IPS-20b (cell line): ENCODE measurements at regions not wholly inside any gene's neighbourhood (a gene's known extent, or its start where the extent isn't known, plus 50 kb on each side); places are given as distances from the start of the nearest gene placed in this dataset.
"Not testable (repeated sequence)": the region's sequence is repeated elsewhere in the genome, so short reads cannot be mapped to it uniquely, and the experiment has no call there.

Experiments
- H3K27ac ChIP-seq: one replicate; pipeline ENCODE4 v1.5.1; 2013; ENCODE audit warnings: low read length
- H3K27me3 ChIP-seq: 2 replicates; pipeline ENCODE4 v1.6.1; 2013; ENCODE audit warnings: mild to moderate bottlenecking, low read length, inconsistent platforms; ENCODE audit not compliant: insufficient read depth
- H3K36me3 ChIP-seq: 2 replicates; pipeline ENCODE4 v1.6.1; 2013; ENCODE audit warnings: low read depth, mild to moderate bottlenecking, inconsistent platforms, low read length, moderate library complexity; ENCODE audit not compliant: insufficient read depth
- H3K4me1 ChIP-seq: 2 replicates; pipeline ENCODE4 v1.6.1; 2013; ENCODE audit warnings: mild to moderate bottlenecking, control low read depth, inconsistent platforms, low read length, moderate library complexity; ENCODE audit not compliant: insufficient read depth
- H3K4me3 ChIP-seq: 2 replicates; pipeline ENCODE4 v1.5.1; 2013; ENCODE audit warnings: mild to moderate bottlenecking, low read length, inconsistent platforms
- H3K9ac ChIP-seq: 2 replicates; pipeline ENCODE4 v1.6.1; 2013; ENCODE audit warnings: low read depth, mild to moderate bottlenecking, inconsistent platforms, low read length, moderate library complexity
- H3K9me3 ChIP-seq: 2 replicates; pipeline ENCODE4 v1.6.1; 2013; ENCODE audit warnings: mild to moderate bottlenecking, low read depth, low read length, inconsistent platforms; ENCODE audit not compliant: insufficient read depth

DNA sequence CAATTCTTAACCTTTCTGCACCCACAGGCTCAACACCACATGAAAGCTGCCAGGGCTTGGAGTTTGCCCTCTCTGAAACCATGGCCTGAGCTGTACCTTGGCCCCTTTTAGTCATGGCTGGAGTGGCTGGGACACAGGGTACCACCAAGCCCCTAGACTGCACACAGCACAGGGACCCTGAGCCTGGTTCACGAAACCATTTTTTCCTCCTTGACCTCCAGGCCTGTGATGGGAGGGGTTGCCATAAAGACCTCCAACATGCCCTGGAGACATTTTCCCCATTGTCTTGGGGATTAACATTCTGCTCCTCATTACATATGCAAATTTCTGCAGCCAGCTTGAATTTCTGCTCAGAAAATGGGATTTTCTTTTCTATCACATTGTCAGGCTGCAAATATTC is 113.4 kb downstream of the XPNPEP1 start:
- not testable (repeated sequence) for H3K36me3 ChIP-seq, H3K27ac ChIP-seq, H3K9ac ChIP-seq, H3K4me1 ChIP-seq, H3K4me3 ChIP-seq, H3K27me3 ChIP-seq
- peaks cover 35% of the 10 kb centered on the region for H3K9me3 ChIP-seq

- not testable (repeated sequence) for H3K4me3 ChIP-seq, H3K4me1 ChIP-seq, H3K9ac ChIP-seq, H3K27me3 ChIP-seq, H3K27ac ChIP-seq, H3K36me3 ChIP-seq
- peaks cover 20% of the 10 kb centered on the region; the same call in 1 of the 2 replicates for H3K9me3 ChIP-seq
These were observed 122.1 kb downstream of the XPNPEP1 start for GRCh38 chr10:109801191-109801590.

- Histone ChIP-seq H3K27me3 (no peaks in the 10 kb centered on the region), H3K27ac (no peak overlapping the region), H3K36me3 (no peaks in the 10 kb centered on the region), H3K4me1 (no peaks in the 10 kb centered on the region), H3K9ac (no peak overlapping the region), H3K9me3 (peaks cover 8% of the 10 kb centered on the region; the same call in 1 of the 2 replicates), H3K4me3 (no peak overlapping the region)
These were observed 132.7 kb downstream of the XPNPEP1 start for GRCh38 chr10:109790647-109791046.

DNA sequence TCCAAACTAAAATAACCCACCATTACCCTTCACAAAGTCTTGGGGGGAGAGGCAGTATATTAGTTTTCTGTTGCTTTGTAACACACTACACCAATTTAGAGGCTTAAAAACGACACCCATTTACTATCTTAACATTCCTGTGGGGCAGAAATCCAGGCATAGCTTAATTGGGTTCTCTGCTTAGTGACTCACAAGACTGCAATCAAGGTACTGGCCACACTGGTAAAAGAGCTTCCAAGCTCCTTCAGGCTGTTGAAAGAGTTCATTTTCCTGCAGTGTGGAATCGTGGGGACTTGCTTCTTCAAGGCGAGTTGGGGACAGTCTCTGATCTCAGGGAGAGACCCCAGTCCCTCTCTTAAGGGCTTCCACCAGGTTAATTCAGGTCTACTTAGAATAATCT is 139.1 kb downstream of the XPNPEP1 start:
- Histone ChIP-seq H3K4me3 (no peak overlapping the region), H3K27ac (no peak overlapping the region), H3K9me3 (no peaks in the 10 kb centered on the region), H3K27me3 (no peaks in the 10 kb centered on the region), H3K4me1 (peaks cover 19% of the 10 kb centered on the region), H3K9ac (no peak overlapping the region), H3K36me3 (no peaks in the 10 kb centered on the region)

GRCh38 chr10:109783286-109783685 is 140.0 kb downstream of the XPNPEP1 start:
- Histone ChIP-seq H3K9me3 (no peaks in the 10 kb centered on the region), H3K27me3 (no peaks in the 10 kb centered on the region), H3K4me1 (peaks cover 19% of the 10 kb centered on the region)

DNA sequence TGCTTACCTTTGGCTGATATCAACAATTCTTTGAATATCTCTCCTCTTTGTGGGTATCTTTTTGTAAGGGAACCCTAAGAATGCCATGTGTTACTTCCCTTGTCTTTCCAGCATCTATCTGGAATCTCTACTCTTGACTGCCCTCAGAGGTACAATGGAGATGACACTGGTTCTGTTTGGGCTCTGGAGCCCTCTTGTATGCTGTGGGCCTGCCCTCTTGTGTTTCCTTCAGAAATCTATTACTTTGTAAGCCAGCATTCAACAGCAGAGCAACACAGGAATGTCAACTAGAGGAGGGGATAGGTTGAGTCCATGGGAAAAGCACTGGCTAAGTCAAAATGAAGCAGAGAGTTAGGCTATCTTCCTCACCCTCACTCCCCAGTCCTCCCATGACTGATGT is 142.3 kb downstream of the XPNPEP1 start:
- H3K9ac ChIP-seq = no peak overlapping the region
- no peak overlapping the region for H3K27ac ChIP-seq
- no peaks in the 10 kb centered on the region for H3K36me3 ChIP-seq
- H3K27me3 ChIP-seq = no peaks in the 10 kb centered on the region
- H3K4me3 ChIP-seq = no peak overlapping the region
- H3K4me1 ChIP-seq = peaks cover 19% of the 10 kb centered on the region
- H3K9me3 ChIP-seq = no peaks in the 10 kb centered on the region

More at GRCh38 chr10:109783286-109783685, 140.0 kb downstream of the XPNPEP1 start:
- H3K27ac ChIP-seq = no peak overlapping the region
- no peak overlapping the region for H3K9ac ChIP-seq
- no peak overlapping the region for H3K4me3 ChIP-seq
- H3K36me3 ChIP-seq = no peaks in the 10 kb centered on the region

DNA sequence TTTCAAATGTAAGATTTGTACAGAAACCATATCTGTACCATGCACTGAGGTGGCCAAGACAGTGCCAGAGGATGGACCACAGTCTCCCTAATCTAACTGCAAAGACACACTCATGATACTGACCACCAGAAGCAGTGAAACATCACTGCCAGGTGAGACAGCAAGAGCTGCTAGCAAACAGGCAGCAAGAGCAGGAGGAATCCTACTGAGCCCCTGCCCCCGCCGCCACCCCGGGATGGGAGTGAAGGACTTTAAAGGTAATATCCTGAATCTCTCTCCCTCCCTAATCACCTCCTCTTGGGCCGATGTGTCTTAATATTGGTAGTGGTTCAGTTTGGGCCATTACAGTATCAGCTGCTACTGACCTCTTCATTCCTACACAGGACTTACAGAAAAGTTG is 144.3 kb downstream of the XPNPEP1 start:
- no peak overlapping the region for H3K4me3 ChIP-seq
- H3K27ac ChIP-seq = no peak overlapping the region
- peaks cover 19% of the 10 kb centered on the region for H3K4me1 ChIP-seq
- H3K27me3 ChIP-seq = no peaks in the 10 kb centered on the region
- no peaks in the 10 kb centered on the region for H3K36me3 ChIP-seq
- no peaks in the 10 kb centered on the region for H3K9me3 ChIP-seq
- no peak overlapping the region for H3K9ac ChIP-seq

DNA sequence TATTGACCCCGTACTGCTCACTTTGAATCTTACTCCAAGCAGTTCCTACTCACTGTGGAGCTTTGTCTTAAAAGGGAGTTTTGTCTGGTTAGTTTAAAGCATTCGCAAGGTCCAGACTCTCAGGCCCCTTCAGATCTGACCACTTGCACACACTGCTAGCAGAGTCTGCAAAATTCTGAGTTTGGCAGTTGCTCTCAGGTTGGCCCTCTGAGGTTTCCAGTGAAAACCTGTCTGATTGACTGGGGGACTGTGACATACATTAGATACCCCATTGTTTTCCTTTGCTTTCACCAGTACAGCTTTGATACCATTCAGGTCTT is 149.2 kb downstream of the XPNPEP1 start:
- Histone ChIP-seq H3K27ac (no peak overlapping the region), H3K36me3 (no peaks in the 10 kb centered on the region), H3K4me3 (no peak overlapping the region), H3K9me3 (no peaks in the 10 kb centered on the region), H3K27me3 (no peaks in the 10 kb centered on the region), H3K9ac (no peak overlapping the region), H3K4me1 (no peaks in the 10 kb centered on the region)

GRCh38 chr10:109773288-109774120 is 149.8 kb downstream of the XPNPEP1 start:
- Histone ChIP-seq H3K9ac (no peak overlapping the region), H3K9me3 (peaks cover 2% of the 10 kb centered on the region; the same call in 1 of the 2 replicates), H3K36me3 (no peaks in the 10 kb centered on the region), H3K4me1 (no peaks in the 10 kb centered on the region), H3K27ac (no peak overlapping the region), H3K4me3 (no peak overlapping the region), H3K27me3 (no peaks in the 10 kb centered on the region)

- H3K27ac ChIP-seq = no peak overlapping the region
- H3K9ac ChIP-seq = no peak overlapping the region
- no peak overlapping the region for H3K4me3 ChIP-seq
- H3K9me3 ChIP-seq = peaks cover 4% of the 10 kb centered on the region; the same call in 1 of the 2 replicates
- no peaks in the 10 kb centered on the region for H3K36me3 ChIP-seq
- H3K27me3 ChIP-seq = no peaks in the 10 kb centered on the region
- H3K4me1 ChIP-seq = no peaks in the 10 kb centered on the region
These were observed 152.6 kb downstream of the XPNPEP1 start for GRCh38 chr10:109770663-109771062.

- no peaks in the 10 kb centered on the region for H3K27me3 ChIP-seq
- no peak overlapping the region for H3K27ac ChIP-seq
- no peaks in the 10 kb centered on the region for H3K4me1 ChIP-seq
- H3K4me3 ChIP-seq = no peak overlapping the region
- no peak overlapping the region for H3K9ac ChIP-seq
- no peaks in the 10 kb centered on the region for H3K36me3 ChIP-seq
- H3K9me3 ChIP-seq = peaks cover 4% of the 10 kb centered on the region; the same call in 1 of the 2 replicates
These were observed 153.3 kb downstream of the XPNPEP1 start for GRCh38 chr10:109769966-109770365.

- Histone ChIP-seq H3K9ac (no peak overlapping the region), H3K36me3 (no peaks in the 10 kb centered on the region), H3K27ac (no peak overlapping the region), H3K27me3 (no peaks in the 10 kb centered on the region), H3K4me3 (no peak overlapping the region), H3K9me3 (peaks cover 4% of the 10 kb centered on the region; the same call in 1 of the 2 replicates), H3K4me1 (no peaks in the 10 kb centered on the region)
These were observed 157.5 kb downstream of the XPNPEP1 start for GRCh38 chr10:109765838-109766237.
